ENCODE measurements at regions not wholly inside any gene's neighbourhood (a gene's known extent, or its start where the extent isn't known, plus 50 kb on each side); places are given as distances from the start of the nearest gene placed in this dataset.

- TF ChIP-seq CTCF (IDR thresholded peaks at IDR 0.05) = no peak
- no peak for TF ChIP-seq POLR2A (IDR thresholded peaks at IDR 0.05)
Measured at GRCh38 chr5:89302102-89302891, 419.3 kb upstream of the MEF2C start.
